CD4-positive, alpha-beta T cell treated with Interleukin-4 for 4 hours (primary cell): ENCODE measurements at regions not wholly inside any gene's neighbourhood (a gene's known extent, or its start where the extent isn't known, plus 50 kb on each side); places are given as distances from the start of the nearest gene placed in this dataset.
"Not testable (repeated sequence)": the region's sequence is repeated elsewhere in the genome, so short reads cannot be mapped to it uniquely, and the experiment has no call there.

Experiments used
- DNase-seq: peaks from one replicate; pipeline ENCODE4 v3.0.0-alpha.2; 2020

- no peak for DNase-seq
Measured at GRCh38 chr12:75943730-75944096, 87.9 kb downstream of the PHLDA1 start.

- not testable (repeated sequence) for DNase-seq
Measured at GRCh38 chr12:75941661-75942060, 89.9 kb downstream of the PHLDA1 start.

GRCh38 chr12:75939016-75939642 lies 92.4 kb downstream of the PHLDA1 start:
- DNase-seq: no peak

GRCh38 chr12:75938189-75938588 lies 93.4 kb downstream of the PHLDA1 start:
- no peak for DNase-seq

GRCh38 chr12:75937486-75937885 lies 94.1 kb downstream of the PHLDA1 start:
- DNase-seq: no peak

GRCh38 chr12:75936515-75937440 lies 94.8 kb downstream of the PHLDA1 start:
- DNase-seq: no peak

- DNase-seq: peak; percentile 59
Measured at GRCh38 chr12:75935539-75936242, 95.9 kb downstream of the PHLDA1 start.

- no peak for DNase-seq
Measured at GRCh38 chr12:75933101-75933500, 98.5 kb downstream of the PHLDA1 start.

GRCh38 chr12:75932241-75932640 lies 99.3 kb downstream of the PHLDA1 start:
- DNase-seq: no peak

- DNase-seq: no peak
Measured at GRCh38 chr12:75923964-75924666, 107.5 kb downstream of the PHLDA1 start.

GRCh38 chr12:75922944-75923642 lies 108.5 kb downstream of the PHLDA1 start:
- DNase-seq: no peak

- DNase-seq: no peak
Measured at GRCh38 chr12:75921622-75922289, 109.8 kb downstream of the PHLDA1 start.

GRCh38 chr12:75917715-75918114 lies 113.9 kb downstream of the PHLDA1 start:
- peak; percentile 19 for DNase-seq

- no peak for DNase-seq
Measured at GRCh38 chr12:75917083-75917482, 114.5 kb downstream of the PHLDA1 start.

- DNase-seq: no peak
Measured at GRCh38 chr12:75913502-75914351, 117.8 kb downstream of the PHLDA1 start.

- no peak for DNase-seq
Measured at GRCh38 chr12:75909714-75910656, 121.6 kb downstream of the PHLDA1 start.

GRCh38 chr12:75908961-75909605 lies 122.5 kb downstream of the PHLDA1 start:
- no peak for DNase-seq

GRCh38 chr12:75905922-75906321 lies 125.7 kb downstream of the PHLDA1 start:
- no peak for DNase-seq

- DNase-seq: no peak
Measured at GRCh38 chr12:75900781-75901254, 130.8 kb downstream of the PHLDA1 start.
